Naive thymus-derived CD8-positive, alpha-beta T cell (primary cell): ENCODE measurements at regions not wholly inside any gene's neighbourhood (a gene's known extent, or its start where the extent isn't known, plus 50 kb on each side); places are given as distances from the start of the nearest gene placed in this dataset.
"Not testable (repeated sequence)": the region's sequence is repeated elsewhere in the genome, so short reads cannot be mapped to it uniquely, and the experiment has no call there.

ENCODE experiments used
- ATAC-seq, 2 donors: fragments of 150-1000 bp; cut with Tn5 transposase in 1 of 2; sonication (Bioruptor Pico), chemical (Tn5 transposase) in 1 of 2; 1 replicate in 1 of 2; 2 replicates in 1 of 2; pipeline ENCODE4 v1.10.0; 2021; ENCODE audit warnings: mild to moderate bottlenecking in 2 of 2, moderate library complexity in 2 of 2
- POLR2A ChIA-PET: fragments of 350-600 bp; sonication (Branson Sonifier 250); formaldehyde crosslinking; loops from one replicate; lab custom pipeline; 2021; ENCODE audit warnings: antibody characterized with exemption; lab: Charles Lee
- DNase-seq, 10 donors: peaks; one replicate each; pipeline versions ENCODE4 v3.0.0 to v3.0.0-alpha.2; 2020 to 2022
- H3K27ac Mint-ChIP-seq, 10 donors: one replicate each; pipeline ENCODE4 v1.8.0; 2020 to 2022; ENCODE audit warnings: mild to moderate bottlenecking in 10 of 10, mixed read lengths in 10 of 10, moderate library complexity in 4 of 10, inconsistent platforms in 1 of 10
- H3K27me3 Mint-ChIP-seq, 5 donors: one replicate each; pipeline ENCODE4 v1.8.0; 2021 to 2022; ENCODE audit warnings: mixed read lengths in 5 of 5
- H3K36me3 Mint-ChIP-seq, 3 donors: one replicate each; pipeline ENCODE4 v1.8.0; 2020 to 2022; ENCODE audit warnings: mixed read lengths in 3 of 3, mild to moderate bottlenecking in 2 of 3, inconsistent platforms in 1 of 3
- H3K4me1 Mint-ChIP-seq, 4 donors: one replicate each; pipeline ENCODE4 v1.8.0; 2021 to 2022; ENCODE audit warnings: mixed read lengths in 4 of 4
- H3K4me3 Mint-ChIP-seq, 10 donors: one replicate each; pipeline ENCODE4 v1.8.0; 2020 to 2022; ENCODE audit warnings: mild to moderate bottlenecking in 10 of 10, mixed read lengths in 10 of 10, moderate library complexity in 6 of 10, inconsistent platforms in 1 of 10
- H3K9me3 Mint-ChIP-seq, 9 donors: one replicate each; pipeline ENCODE4 v1.8.0; 2020 to 2022; ENCODE audit warnings: mixed read lengths in 9 of 9, mild to moderate bottlenecking in 3 of 9, inconsistent platforms in 1 of 9, moderate library complexity in 1 of 9

DNA sequence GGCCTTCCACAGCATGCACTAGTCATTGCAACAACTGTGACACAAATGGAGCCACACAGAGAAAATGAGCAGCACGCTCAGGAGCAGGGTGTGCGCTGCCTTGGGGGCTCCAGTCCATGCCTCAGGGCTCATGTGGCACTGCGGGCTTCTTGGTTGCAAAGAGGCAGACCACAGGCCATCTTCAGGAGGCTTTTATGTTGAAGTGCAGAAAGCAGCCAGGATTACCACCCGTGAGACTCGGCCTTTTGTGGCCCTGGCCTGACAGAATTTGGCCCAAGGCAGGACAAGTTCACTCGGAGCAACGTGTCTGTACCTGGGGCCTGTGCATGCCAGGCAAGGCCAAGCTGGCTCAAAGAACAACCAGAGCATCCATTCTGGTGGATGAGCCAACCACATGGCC, 602.3 kb downstream of the CWH43 start:
- H3K9me3 Mint-ChIP-seq, result peaks cover 0 to 21% (median 2%) of the 10 kb centered on the region in 9 donors
- POLR2A ChIA-PET, ATAC-seq, H3K4me1 Mint-ChIP-seq, H3K27me3 Mint-ChIP-seq, H3K27ac Mint-ChIP-seq, H3K36me3 Mint-ChIP-seq, H3K4me3 Mint-ChIP-seq, DNase-seq: not testable (repeated sequence)

DNA sequence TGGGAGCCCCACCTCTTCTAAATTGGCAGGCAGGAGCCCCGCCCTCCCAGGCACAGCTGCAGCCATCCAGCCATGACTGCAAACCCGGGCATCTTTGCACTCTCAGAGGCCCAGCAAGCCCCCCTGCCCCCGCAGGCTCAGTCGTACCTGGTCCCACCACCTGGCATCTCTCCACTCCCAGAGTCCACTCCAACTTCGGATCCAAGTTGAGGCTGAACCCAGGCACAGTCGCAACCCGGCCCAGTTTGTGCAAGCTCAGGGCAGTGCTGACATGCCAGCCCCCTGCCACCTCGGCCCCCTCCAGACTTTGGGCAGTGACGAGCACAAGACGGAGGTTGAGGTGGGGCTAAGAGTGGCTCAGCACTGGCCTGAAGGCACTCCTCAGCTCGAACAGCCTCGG, 632.4 kb downstream of the CWH43 start:
- H3K36me3 Mint-ChIP-seq, POLR2A ChIA-PET, DNase-seq, H3K4me3 Mint-ChIP-seq, H3K27ac Mint-ChIP-seq, ATAC-seq, H3K27me3 Mint-ChIP-seq, H3K4me1 Mint-ChIP-seq: not testable (repeated sequence)
- H3K9me3 Mint-ChIP-seq, result peaks cover 0 to 36% (median 4%) of the 10 kb centered on the region in 9 donors

DNA sequence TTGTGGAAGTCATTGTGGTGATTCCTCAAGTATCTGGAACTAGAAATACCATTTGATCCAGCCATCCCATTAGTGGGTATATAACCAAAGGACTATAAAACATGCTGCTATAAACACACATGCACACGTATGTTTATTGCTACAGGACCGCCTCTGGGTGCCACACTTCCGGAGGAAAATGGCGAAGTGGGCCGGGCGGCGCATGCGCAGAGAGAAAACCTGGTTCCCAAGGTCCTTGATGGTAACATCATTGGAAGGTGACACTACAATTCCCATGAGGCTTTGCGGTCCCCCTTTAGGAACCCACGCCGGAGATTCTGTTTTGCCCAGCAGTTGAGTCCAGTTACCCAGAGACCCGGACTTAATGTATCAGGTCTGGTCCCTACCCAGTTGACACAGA, 640.4 kb downstream of the CWH43 start:
- POLR2A ChIA-PET, DNase-seq, H3K4me1 Mint-ChIP-seq, H3K27ac Mint-ChIP-seq, H3K4me3 Mint-ChIP-seq, H3K27me3 Mint-ChIP-seq, ATAC-seq: not testable (repeated sequence)
- Mint-ChIP-seq H3K36me3 (peaks cover 0 to 16% (median 0%) of the 10 kb centered on the region in 3 donors), H3K9me3 (peaks cover 0 to 42% (median 6%) of the 10 kb centered on the region in 9 donors)
